Mesothelial cell of epicardium (in vitro differentiated cells): ENCODE measurements at regions not wholly inside any gene's neighbourhood (a gene's known extent, or its start where the extent isn't known, plus 50 kb on each side); places are given as distances from the start of the nearest gene placed in this dataset.
"Not testable (repeated sequence)": the region's sequence is repeated elsewhere in the genome, so short reads cannot be mapped to it uniquely, and the experiment has no call there.

Experiments used
- DNase-seq, 2 experiments: peaks; one replicate each; pipeline ENCODE4 v3.0.0; 2021; ENCODE audit warnings: low spot score in 2 of 2; ENCODE audit not compliant: unreplicated experiment in 2 of 2
- H3K27ac Mint-ChIP-seq: 2 replicates; pipeline ENCODE4 v1.8.0; 2021; ENCODE audit warnings: mixed read lengths
- H3K27me3 Mint-ChIP-seq: 2 replicates; pipeline ENCODE4 v1.8.0; 2021; ENCODE audit warnings: low read depth, mixed read lengths
- H3K36me3 Mint-ChIP-seq: 2 replicates; pipeline ENCODE4 v1.8.0; 2021; ENCODE audit warnings: mixed read lengths
- H3K4me1 Mint-ChIP-seq: 2 replicates; pipeline ENCODE4 v1.8.0; 2021; ENCODE audit warnings: mixed read lengths
- H3K4me3 Mint-ChIP-seq: 2 replicates; pipeline ENCODE4 v1.8.0; 2021; ENCODE audit warnings: mild to moderate bottlenecking, moderate library complexity, mixed read lengths
- H3K9me3 Mint-ChIP-seq: 2 replicates; pipeline ENCODE4 v1.8.0; 2021; ENCODE audit warnings: mixed read lengths
- CTCF ChIP-seq: fragments of 200-600 bp; sonication (generic); IDR thresholded peaks from one replicate; pipeline ENCODE4 v1.5.0; 2021; ENCODE audit warnings: antibody characterized with exemption; ENCODE audit not compliant: unreplicated experiment

- H3K9me3 Mint-ChIP-seq = peaks cover 8% of the 10 kb centered on the region
- peaks cover 42% of the 10 kb centered on the region for H3K4me1 Mint-ChIP-seq
- H3K36me3 Mint-ChIP-seq = no peaks in the 10 kb centered on the region
- H3K4me3 Mint-ChIP-seq = no peak overlapping the region
- H3K27me3 Mint-ChIP-seq = no peaks in the 10 kb centered on the region
- no peak for TF ChIP-seq CTCF
- no peak overlapping the region for H3K27ac Mint-ChIP-seq
- no peak for DNase-seq
These were observed 122.8 kb upstream of the HS3ST4 start for GRCh38 chr16:25568991-25569390.

- Mint-ChIP-seq H3K9me3 (peaks cover 24% of the 10 kb centered on the region), H3K36me3 (peaks cover under 1% of the 10 kb centered on the region), H3K27ac (peak overlapping the region; percentile 50), H3K4me3 (no peak overlapping the region), H3K4me1 (peaks cover 36% of the 10 kb centered on the region), H3K27me3 (no peaks in the 10 kb centered on the region)
- no peak for TF ChIP-seq CTCF
- no peak for DNase-seq
These were observed 125.6 kb upstream of the HS3ST4 start for GRCh38 chr16:25566183-25566582.

GRCh38 chr16:25563700-25564099 is 128.1 kb upstream of the HS3ST4 start:
- Mint-ChIP-seq H3K9me3 (peaks cover 44% of the 10 kb centered on the region), H3K4me1 (peaks cover 17% of the 10 kb centered on the region)

GRCh38 chr16:25561723-25562122 is 130.0 kb upstream of the HS3ST4 start:
- H3K27ac Mint-ChIP-seq, H3K36me3 Mint-ChIP-seq, DNase-seq, H3K4me3 Mint-ChIP-seq, H3K27me3 Mint-ChIP-seq: not testable (repeated sequence)
- H3K9me3 Mint-ChIP-seq = peaks cover 57% of the 10 kb centered on the region
- H3K4me1 Mint-ChIP-seq = peaks cover 17% of the 10 kb centered on the region

More at GRCh38 chr16:25563700-25564099, 128.1 kb upstream of the HS3ST4 start:
- H3K27me3 Mint-ChIP-seq = no peaks in the 10 kb centered on the region
- no peak for DNase-seq
- H3K4me3 Mint-ChIP-seq = no peak overlapping the region
- no peak overlapping the region for H3K27ac Mint-ChIP-seq
- peaks cover 9% of the 10 kb centered on the region for H3K36me3 Mint-ChIP-seq
- TF ChIP-seq CTCF = no peak

GRCh38 chr16:25556968-25557312 is 134.8 kb upstream of the HS3ST4 start:
- H3K4me3 Mint-ChIP-seq, H3K36me3 Mint-ChIP-seq, H3K27ac Mint-ChIP-seq, DNase-seq, H3K27me3 Mint-ChIP-seq: not testable (repeated sequence)
- Mint-ChIP-seq H3K4me1 (peaks cover 24% of the 10 kb centered on the region), H3K9me3 (peaks cover 60% of the 10 kb centered on the region)

GRCh38 chr16:25556289-25556967 is 135.3 kb upstream of the HS3ST4 start:
- Mint-ChIP-seq H3K4me1 (peaks cover 24% of the 10 kb centered on the region), H3K9me3 (peaks cover 56% of the 10 kb centered on the region)
- not testable (repeated sequence) for DNase-seq, H3K27me3 Mint-ChIP-seq, H3K36me3 Mint-ChIP-seq, H3K4me3 Mint-ChIP-seq, H3K27ac Mint-ChIP-seq

GRCh38 chr16:25553711-25554436 is 137.9 kb upstream of the HS3ST4 start:
- no peak for DNase-seq
- H3K27ac Mint-ChIP-seq = peak overlapping the region; percentile 85
- no peak for TF ChIP-seq CTCF

More at GRCh38 chr16:25553711-25554436, 137.9 kb upstream of the HS3ST4 start:
- Mint-ChIP-seq H3K4me3 (no peak overlapping the region), H3K4me1 (peaks cover 24% of the 10 kb centered on the region), H3K36me3 (peaks cover 2% of the 10 kb centered on the region), H3K27me3 (no peaks in the 10 kb centered on the region), H3K9me3 (peaks cover 35% of the 10 kb centered on the region)
